ENCODE measurements at regions not wholly inside any gene's neighbourhood (a gene's known extent, or its start where the extent isn't known, plus 50 kb on each side); places are given as distances from the start of the nearest gene placed in this dataset.

DNA sequence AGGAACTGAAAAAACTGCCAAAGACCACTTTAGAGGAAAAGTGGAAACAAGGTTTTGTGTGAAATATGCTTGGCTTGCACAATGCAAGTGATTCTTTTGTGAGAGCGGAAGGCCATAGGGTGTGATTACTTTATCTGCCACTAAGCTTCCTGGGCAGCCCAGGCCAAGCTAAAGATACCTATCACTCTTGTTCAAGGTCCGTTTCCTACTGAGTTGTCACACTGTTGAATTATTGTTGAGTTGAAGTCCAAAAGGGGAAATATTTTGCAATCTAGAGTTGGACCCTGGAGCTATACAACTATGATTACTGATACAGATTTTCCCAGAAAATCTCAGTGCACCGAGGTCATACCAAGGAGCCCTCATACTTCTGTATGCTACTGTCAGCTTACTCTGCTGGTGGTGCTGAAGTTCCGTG is 72.7 kb upstream of the CTAGE1 start:
- no peak overlapping the region for H3K4me2 ChIP-seq (ENCODE audit: low read length)
- no peak overlapping the region for H2AFZ ChIP-seq (ENCODE audit: low read length)
- no peaks in the 10 kb centered on the region for H3K9me3 ChIP-seq (ENCODE audit: low read length)
- no peak overlapping the region for H3K4me3 ChIP-seq (ENCODE audit: low read depth, low read length, poor library complexity, severe bottlenecking)
- H3K9ac ChIP-seq (ENCODE audit: low read length) = no peak overlapping the region
- TF ChIP-seq, protein P1, sequence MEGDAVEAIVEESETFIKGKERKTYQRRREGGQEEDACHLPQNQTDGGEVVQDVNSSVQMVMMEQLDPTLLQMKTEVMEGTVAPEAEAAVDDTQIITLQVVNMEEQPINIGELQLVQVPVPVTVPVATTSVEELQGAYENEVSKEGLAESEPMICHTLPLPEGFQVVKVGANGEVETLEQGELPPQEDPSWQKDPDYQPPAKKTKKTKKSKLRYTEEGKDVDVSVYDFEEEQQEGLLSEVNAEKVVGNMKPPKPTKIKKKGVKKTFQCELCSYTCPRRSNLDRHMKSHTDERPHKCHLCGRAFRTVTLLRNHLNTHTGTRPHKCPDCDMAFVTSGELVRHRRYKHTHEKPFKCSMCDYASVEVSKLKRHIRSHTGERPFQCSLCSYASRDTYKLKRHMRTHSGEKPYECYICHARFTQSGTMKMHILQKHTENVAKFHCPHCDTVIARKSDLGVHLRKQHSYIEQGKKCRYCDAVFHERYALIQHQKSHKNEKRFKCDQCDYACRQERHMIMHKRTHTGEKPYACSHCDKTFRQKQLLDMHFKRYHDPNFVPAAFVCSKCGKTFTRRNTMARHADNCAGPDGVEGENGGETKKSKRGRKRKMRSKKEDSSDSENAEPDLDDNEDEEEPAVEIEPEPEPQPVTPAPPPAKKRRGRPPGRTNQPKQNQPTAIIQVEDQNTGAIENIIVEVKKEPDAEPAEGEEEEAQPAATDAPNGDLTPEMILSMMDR (IDR thresholded peaks at IDR 0.05; ENCODE audit: low read length) = no peak
- TF ChIP-seq EZH2 (IDR thresholded peaks at IDR 0.05; ENCODE audit: borderline replicate concordance, low read length) = no peak
- no peaks in the 10 kb centered on the region for H3F3A ChIP-seq (ENCODE audit: insufficient read depth, low read length)
- no peaks in the 10 kb centered on the region for H3K36me3 ChIP-seq (ENCODE audit: insufficient read depth, low read length)
- H4K20me1 ChIP-seq (ENCODE audit: insufficient read depth, low read length) = no peaks in the 10 kb centered on the region
- H3K27me3 ChIP-seq (ENCODE audit: insufficient read depth, low read length) = no peaks in the 10 kb centered on the region
- H3K27ac ChIP-seq (ENCODE audit: low read depth, low read length, poor library complexity, severe bottlenecking) = no peak overlapping the region
- H3K9me2 ChIP-seq (ENCODE audit: low read depth, low read length) = no peaks in the 10 kb centered on the region
- no peaks in the 10 kb centered on the region for H3K79me2 ChIP-seq (ENCODE audit: insufficient read depth, low read length)
- H3K4me1 ChIP-seq (ENCODE audit: insufficient read depth, low read length, severe bottlenecking) = no peaks in the 10 kb centered on the region

DNA sequence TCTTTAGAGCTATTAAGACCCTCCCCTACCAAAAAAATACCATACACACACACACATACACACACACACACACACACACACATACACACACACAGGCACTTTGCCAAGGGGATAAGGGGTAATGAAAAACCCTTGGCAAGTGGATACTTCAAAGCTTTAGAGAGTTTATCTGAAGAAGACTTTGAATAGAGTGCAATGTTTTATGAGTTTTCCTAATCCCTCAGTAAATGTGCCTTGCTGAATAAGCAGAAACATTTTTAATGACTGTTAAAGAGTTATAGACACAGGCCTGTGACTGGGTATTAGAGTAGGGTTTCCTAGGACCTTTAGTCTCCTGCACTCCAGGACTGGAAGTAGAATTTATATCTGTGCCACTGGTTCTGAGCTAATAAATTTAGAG is 75.5 kb upstream of the CTAGE1 start:
- H3K9me3 ChIP-seq (ENCODE audit: low read length) = no peaks in the 10 kb centered on the region
- TF ChIP-seq, protein P1 (IDR thresholded peaks at IDR 0.05; ENCODE audit: low read length) = no peak
- TF ChIP-seq EZH2 (IDR thresholded peaks at IDR 0.05; ENCODE audit: borderline replicate concordance, low read length) = no peak
- H3K4me3 ChIP-seq (ENCODE audit: low read depth, low read length, poor library complexity, severe bottlenecking) = no peak overlapping the region
- no peaks in the 10 kb centered on the region for H3K27me3 ChIP-seq (ENCODE audit: insufficient read depth, low read length)
- H3K36me3 ChIP-seq (ENCODE audit: insufficient read depth, low read length) = no peaks in the 10 kb centered on the region
- H3K9me2 ChIP-seq (ENCODE audit: low read depth, low read length) = no peaks in the 10 kb centered on the region
- no peak overlapping the region for H3K27ac ChIP-seq (ENCODE audit: low read depth, low read length, poor library complexity, severe bottlenecking)
- no peak overlapping the region for H3K9ac ChIP-seq (ENCODE audit: low read length)
- H3K79me2 ChIP-seq (ENCODE audit: insufficient read depth, low read length) = no peaks in the 10 kb centered on the region
- H4K20me1 ChIP-seq (ENCODE audit: insufficient read depth, low read length) = no peaks in the 10 kb centered on the region
- H3F3A ChIP-seq (ENCODE audit: insufficient read depth, low read length) = no peaks in the 10 kb centered on the region
- H2AFZ ChIP-seq (ENCODE audit: low read length) = no peak overlapping the region
- H3K4me1 ChIP-seq (ENCODE audit: insufficient read depth, low read length, severe bottlenecking) = no peaks in the 10 kb centered on the region
- H3K4me2 ChIP-seq (ENCODE audit: low read length) = no peak overlapping the region

DNA sequence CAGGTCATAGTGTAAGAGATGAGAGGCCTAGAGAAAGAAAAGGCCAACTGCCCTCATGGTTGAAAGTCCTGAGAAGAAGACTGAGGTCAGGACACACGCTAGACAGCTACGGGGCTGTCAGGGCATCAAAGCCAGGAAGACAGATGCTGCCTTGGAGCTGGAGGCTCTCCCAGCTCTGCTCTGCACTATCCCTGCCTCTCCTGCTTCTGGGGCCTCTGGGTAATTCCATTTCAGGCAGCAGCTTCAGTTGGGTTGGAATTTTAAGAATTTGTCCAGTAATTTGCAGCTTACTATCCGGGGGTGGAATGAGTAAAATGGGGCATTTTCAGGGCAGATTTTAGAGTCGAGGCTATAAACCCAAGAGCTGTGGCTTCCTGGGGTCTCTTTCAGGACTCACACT is 76.2 kb upstream of the CTAGE1 start:
- no peaks in the 10 kb centered on the region for H3K36me3 ChIP-seq (ENCODE audit: insufficient read depth, low read length)
- no peaks in the 10 kb centered on the region for H3K27me3 ChIP-seq (ENCODE audit: insufficient read depth, low read length)
- no peaks in the 10 kb centered on the region for H3K4me1 ChIP-seq (ENCODE audit: insufficient read depth, low read length, severe bottlenecking)
- no peak overlapping the region for H3K9ac ChIP-seq (ENCODE audit: low read length)
- H3K27ac ChIP-seq (ENCODE audit: low read depth, low read length, poor library complexity, severe bottlenecking) = no peak overlapping the region
- no peaks in the 10 kb centered on the region for H3K9me3 ChIP-seq (ENCODE audit: low read length)
- TF ChIP-seq, protein P1 (IDR thresholded peaks at IDR 0.05; ENCODE audit: low read length) = no peak
- no peak for TF ChIP-seq EZH2 (IDR thresholded peaks at IDR 0.05; ENCODE audit: borderline replicate concordance, low read length)
- no peak overlapping the region for H3K4me2 ChIP-seq (ENCODE audit: low read length)
- no peak overlapping the region for H2AFZ ChIP-seq (ENCODE audit: low read length)
- H3K79me2 ChIP-seq (ENCODE audit: insufficient read depth, low read length) = no peaks in the 10 kb centered on the region
- no peaks in the 10 kb centered on the region for H3K9me2 ChIP-seq (ENCODE audit: low read depth, low read length)
- H3K4me3 ChIP-seq (ENCODE audit: low read depth, low read length, poor library complexity, severe bottlenecking) = no peak overlapping the region
- no peaks in the 10 kb centered on the region for H4K20me1 ChIP-seq (ENCODE audit: insufficient read depth, low read length)
- no peaks in the 10 kb centered on the region for H3F3A ChIP-seq (ENCODE audit: insufficient read depth, low read length)
